Spinal cord (tissue), 9 donors: ENCODE measurements at regions not wholly inside any gene's neighbourhood (a gene's known extent, or its start where the extent isn't known, plus 50 kb on each side); places are given as distances from the start of the nearest gene placed in this dataset.
"Not testable (repeated sequence)": the region's sequence is repeated elsewhere in the genome, so short reads cannot be mapped to it uniquely, and the experiment has no call there.

Source experiments
- DNase-seq, 6 donors: peaks; one replicate each; pipeline versions ENCODE4 v3.0.0 to v3.0.0-alpha.2; 2013 to 2015; ENCODE audit warnings: low spot score in 6 of 6, low read depth in 4 of 6
- H3K27ac ChIP-seq: one replicate; pipeline ENCODE4 v1.5.1; 2013; ENCODE audit warnings: low read depth, low read length, control low read depth
- H3K27me3 ChIP-seq: one replicate; pipeline ENCODE4 v1.6.1; 2013; ENCODE audit warnings: low read length; ENCODE audit not compliant: control insufficient read depth, insufficient read depth
- H3K36me3 ChIP-seq: one replicate; pipeline ENCODE4 v1.6.1; 2013; ENCODE audit warnings: low read length; ENCODE audit not compliant: control insufficient read depth, insufficient read depth
- H3K4me1 ChIP-seq: one replicate; pipeline ENCODE4 v1.6.1; 2013; ENCODE audit warnings: low read length; ENCODE audit not compliant: control insufficient read depth, insufficient read depth
- H3K4me3 ChIP-seq: one replicate; pipeline ENCODE4 v1.5.1; 2013; ENCODE audit warnings: low read depth, low read length, control low read depth
- H3K9me3 ChIP-seq: one replicate; pipeline ENCODE4 v1.6.1; 2013; ENCODE audit warnings: low read length; ENCODE audit not compliant: control insufficient read depth, insufficient read depth
- WGBS: methylation state at CpG from one replicate; pipeline ENCODE4 v1.1.5; 2013; ENCODE audit warnings: missing lambda C conversion rate; ENCODE audit not compliant: insufficient coverage; 5-methylcytosine and 5-hydroxymethylcytosine counted together
- donor health status: healthy.

DNA sequence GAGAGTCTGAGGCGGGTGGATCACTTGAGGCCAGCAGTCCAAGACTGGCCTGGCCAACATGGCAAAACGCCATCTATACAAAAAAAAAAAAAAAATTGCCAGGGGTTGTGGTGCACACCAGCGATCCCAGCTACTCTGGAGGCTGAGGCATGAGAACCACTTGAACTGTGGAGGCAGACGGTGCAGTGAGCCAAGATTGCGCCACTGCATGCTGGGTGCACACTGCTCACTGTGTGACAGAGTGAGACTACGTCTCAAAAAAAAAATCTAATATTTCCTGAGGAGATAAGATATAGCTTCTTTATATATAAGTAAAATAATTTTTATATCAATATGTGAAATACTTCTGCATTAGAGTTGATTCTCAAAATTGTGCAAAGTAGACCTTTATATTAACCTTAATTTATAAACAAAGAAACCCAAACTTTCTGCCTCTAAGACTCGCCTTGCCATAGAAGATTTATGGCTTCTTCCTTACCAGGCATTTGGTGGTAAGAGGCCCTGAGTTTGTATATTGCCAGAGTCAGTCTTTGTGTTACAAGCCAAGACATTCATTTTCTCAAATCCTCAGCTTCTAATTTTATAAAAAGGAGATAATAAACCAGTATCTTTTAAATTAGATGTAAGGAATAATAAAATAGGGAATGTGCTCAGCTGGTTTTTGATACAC, 1226.7 kb downstream of the FLRT2 start:
- no peak for DNase-seq
- Histone ChIP-seq H3K36me3 (no peaks in the 10 kb centered on the region), H3K4me1 (no peaks in the 10 kb centered on the region), H3K27ac (no peak overlapping the region), H3K4me3 (no peak overlapping the region), H3K9me3 (peaks cover 2% of the 10 kb centered on the region), H3K27me3 (no peaks in the 10 kb centered on the region)
- WGBS, result 92% methylated on average over 4 of the region's 7 CpGs

- not testable (repeated sequence) for DNase-seq, H3K27ac ChIP-seq, H3K36me3 ChIP-seq, H3K27me3 ChIP-seq, H3K9me3 ChIP-seq, H3K4me3 ChIP-seq, H3K4me1 ChIP-seq
- 71% methylated on average over 3 of the region's 4 CpGs for WGBS
These were observed 1220.5 kb downstream of the FLRT2 start for GRCh38 chr14:86750488-86750887.

- H3K4me1 ChIP-seq, result no peaks in the 10 kb centered on the region
- peaks cover 7% of the 10 kb centered on the region for H3K9me3 ChIP-seq
- H3K4me3 ChIP-seq, result no peak overlapping the region
- H3K27ac ChIP-seq, result no peak overlapping the region
- DNase-seq, result no peak
- no peaks in the 10 kb centered on the region for H3K36me3 ChIP-seq
- no peaks in the 10 kb centered on the region for H3K27me3 ChIP-seq
These were observed 1209.8 kb downstream of the FLRT2 start for GRCh38 chr14:86739761-86740160.

DNA sequence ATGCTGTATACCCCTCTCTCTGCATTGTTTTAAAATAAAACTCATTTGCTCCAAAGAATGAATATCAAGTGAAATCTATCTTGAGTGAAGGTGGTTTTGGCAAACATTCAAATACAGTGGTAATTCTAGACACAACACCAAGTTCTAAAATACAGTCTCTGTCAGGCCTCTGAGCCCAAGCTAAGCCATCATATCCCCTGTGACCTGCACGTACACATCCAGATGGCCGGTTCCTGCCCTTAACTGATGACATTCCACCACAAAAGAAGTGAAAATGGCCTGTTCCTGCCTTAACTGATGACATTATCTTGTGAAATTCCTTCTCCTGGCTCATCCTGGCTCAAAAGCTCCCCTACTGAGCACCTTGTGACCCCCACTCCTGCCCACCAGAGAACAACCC, 1201.5 kb downstream of the FLRT2 start:
- DNase-seq, H3K27me3 ChIP-seq, H3K9me3 ChIP-seq, H3K27ac ChIP-seq, H3K36me3 ChIP-seq, H3K4me3 ChIP-seq, H3K4me1 ChIP-seq: not testable (repeated sequence)
- 94% methylated on average over 2 of the region's 2 CpGs for WGBS

DNA sequence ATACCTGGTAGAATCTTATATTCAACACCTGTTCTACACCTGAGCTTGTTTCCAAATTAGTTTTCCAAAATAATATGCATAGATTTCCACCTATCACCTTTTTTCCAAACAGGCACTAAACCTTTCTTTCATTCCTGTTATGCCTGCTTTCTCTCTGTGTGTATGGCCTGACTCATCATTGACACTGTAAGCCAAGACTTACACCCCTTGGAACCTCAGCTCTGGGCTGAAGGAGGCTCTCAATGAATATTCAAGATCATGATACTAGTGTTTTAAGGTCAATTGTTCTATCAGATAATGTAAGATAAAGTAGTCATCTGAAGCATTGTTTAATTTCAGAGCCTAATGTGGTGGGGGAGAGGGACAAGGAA, 1193.3 kb downstream of the FLRT2 start:
- Histone ChIP-seq H3K4me3 (no peak overlapping the region), H3K36me3 (no peaks in the 10 kb centered on the region), H3K4me1 (no peaks in the 10 kb centered on the region), H3K27me3 (no peaks in the 10 kb centered on the region), H3K27ac (no peak overlapping the region), H3K9me3 (no peaks in the 10 kb centered on the region)
- no peak for DNase-seq

DNA sequence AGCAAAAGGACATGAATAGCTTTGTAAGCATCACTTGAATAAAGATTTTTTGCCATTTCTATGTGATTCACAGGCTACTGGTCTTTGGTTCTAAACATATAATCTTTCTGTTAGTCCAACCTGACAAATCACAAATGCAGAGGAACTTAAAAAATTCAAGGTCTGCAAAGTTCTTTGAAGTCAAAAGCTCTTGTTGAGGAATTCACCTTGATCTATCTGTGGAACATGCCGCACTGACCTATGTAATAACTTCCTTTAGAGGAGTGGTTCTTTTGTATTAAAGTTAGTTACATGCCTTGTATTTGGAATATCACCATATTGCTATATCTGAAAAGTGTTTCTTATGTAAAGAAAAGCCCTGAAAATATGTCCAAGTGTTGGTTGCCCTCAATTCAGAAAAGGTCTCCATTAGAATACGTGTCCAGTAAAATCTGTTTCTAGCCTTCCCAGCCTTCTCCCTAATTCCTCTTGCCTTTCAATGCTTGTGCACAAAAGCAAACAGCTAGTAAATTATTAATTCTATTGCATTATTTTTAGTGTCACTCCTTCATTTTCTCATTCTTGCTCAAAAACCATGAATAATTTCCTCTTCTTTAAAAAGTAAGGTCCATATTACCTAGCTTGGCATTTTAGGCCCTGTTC, 1192.8 kb downstream of the FLRT2 start:
- H3K4me1 ChIP-seq, result no peaks in the 10 kb centered on the region
- H3K4me3 ChIP-seq, result no peak overlapping the region
- WGBS, result no CpG with 5 or more reads among the region's 2 CpGs
- H3K36me3 ChIP-seq, result no peaks in the 10 kb centered on the region
- no peak overlapping the region for H3K27ac ChIP-seq
- no peaks in the 10 kb centered on the region for H3K9me3 ChIP-seq
- no peaks in the 10 kb centered on the region for H3K27me3 ChIP-seq
- DNase-seq, result no peak

DNA sequence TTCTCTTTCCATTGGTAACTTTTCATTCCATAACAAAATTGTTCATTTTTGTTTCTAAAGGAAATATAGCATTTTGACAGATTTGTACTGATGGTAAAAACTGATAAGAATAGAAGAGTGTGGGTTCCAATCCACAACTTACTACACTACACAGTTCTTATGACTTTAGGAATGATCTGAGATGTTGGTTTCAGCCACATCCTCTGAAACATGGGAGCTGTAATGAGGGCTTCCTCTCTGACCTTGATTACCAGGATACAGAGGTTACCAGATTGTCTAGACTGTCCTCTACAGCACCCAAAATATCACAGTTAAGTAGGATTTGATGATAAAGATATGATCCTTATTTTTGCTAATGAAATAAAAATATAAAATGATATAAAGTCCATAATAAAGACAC, 1184.6 kb downstream of the FLRT2 start:
- Histone ChIP-seq H3K27me3 (no peaks in the 10 kb centered on the region), H3K4me3 (no peak overlapping the region), H3K9me3 (no peaks in the 10 kb centered on the region), H3K36me3 (no peaks in the 10 kb centered on the region), H3K4me1 (no peaks in the 10 kb centered on the region), H3K27ac (no peak overlapping the region)
- DNase-seq, result no peak

DNA sequence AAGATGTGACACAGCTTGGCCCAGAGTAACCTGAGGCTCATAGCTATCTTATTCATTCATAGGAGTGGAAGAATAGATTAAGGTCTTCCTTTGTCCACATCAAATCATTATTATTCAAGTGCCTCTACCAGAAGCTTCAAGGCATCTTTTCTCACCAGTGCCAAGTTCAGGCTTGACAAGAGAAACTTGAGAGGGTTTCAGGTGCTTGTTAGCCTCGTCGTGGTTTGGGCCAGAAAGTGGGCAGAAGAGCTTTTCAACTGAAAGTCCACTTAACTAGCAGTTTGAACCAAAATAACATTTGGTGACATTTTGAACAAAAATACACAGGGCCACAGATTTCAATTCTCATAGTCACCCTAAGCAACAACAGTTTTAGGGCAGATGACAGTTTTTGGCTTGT, 1184.2 kb downstream of the FLRT2 start:
- H3K4me1 ChIP-seq, result no peaks in the 10 kb centered on the region
- DNase-seq, result no peak
- no peak overlapping the region for H3K4me3 ChIP-seq
- no peaks in the 10 kb centered on the region for H3K9me3 ChIP-seq
- H3K36me3 ChIP-seq, result no peaks in the 10 kb centered on the region
- WGBS, result 100% methylated on average over 2 of the region's 2 CpGs
- no peak overlapping the region for H3K27ac ChIP-seq
- no peaks in the 10 kb centered on the region for H3K27me3 ChIP-seq

DNA sequence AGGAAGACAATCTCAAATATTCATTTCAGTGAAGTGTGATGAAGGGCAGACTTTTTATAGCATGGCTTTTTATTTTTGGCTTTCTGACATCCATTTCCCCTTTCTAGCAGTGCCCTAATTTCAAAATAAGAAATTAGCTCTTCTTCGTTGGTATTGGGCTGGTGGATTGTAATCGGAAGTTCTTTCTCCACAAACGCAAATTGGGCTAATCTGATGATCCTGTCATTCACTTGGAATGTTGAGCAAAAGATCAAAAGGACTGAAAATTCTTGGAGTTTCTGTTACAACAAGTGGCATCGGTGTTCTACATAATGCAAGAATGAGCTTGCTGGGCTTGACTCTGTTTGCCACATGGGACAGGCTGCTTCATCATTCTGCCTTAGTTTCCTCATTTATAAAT, 1182.8 kb downstream of the FLRT2 start:
- 79% methylated on average over 2 of the region's 4 CpGs for WGBS
- H3K9me3 ChIP-seq, result no peaks in the 10 kb centered on the region
- no peaks in the 10 kb centered on the region for H3K27me3 ChIP-seq
- H3K4me3 ChIP-seq, result no peak overlapping the region
- no peaks in the 10 kb centered on the region for H3K36me3 ChIP-seq
- DNase-seq, result no peak
- no peaks in the 10 kb centered on the region for H3K4me1 ChIP-seq
- no peak overlapping the region for H3K27ac ChIP-seq

GRCh38 chr14:86712176-86712575, 1182.2 kb downstream of the FLRT2 start:
- Histone ChIP-seq H3K9me3 (no peaks in the 10 kb centered on the region), H3K4me1 (no peaks in the 10 kb centered on the region), H3K27ac (no peak overlapping the region), H3K27me3 (no peaks in the 10 kb centered on the region), H3K4me3 (no peak overlapping the region), H3K36me3 (no peaks in the 10 kb centered on the region)
- peak in 1 of 6 donors; percentile 25 for DNase-seq
- 60% methylated on average over 1 of the region's 1 CpG for WGBS
